HepG2 (cell line): ENCODE measurements at regions not wholly inside any gene's neighbourhood (a gene's known extent, or its start where the extent isn't known, plus 50 kb on each side); places are given as distances from the start of the nearest gene placed in this dataset.

Experiments
- ATAC-seq: fragments of 200-7000 bp; cut with Tn5 transposase; 3 replicates; pipeline ENCODE4 v1.9.1; 2020; ENCODE audit warnings: mild to moderate bottlenecking, moderate library complexity
- BruUV-seq: library from RNA; stranded (reverse); fragments of 400-500 nt; replicated peaks from 2 replicates; lab custom pipeline; 2021; lab: Mats Ljungman, UMichigan
- CTCF ChIA-PET: fragments of 300-600 bp; formaldehyde crosslinking; extraction: SDS; loops from one replicate; lab custom pipeline; 2021; ENCODE audit warnings: low total read pairs, inconsistent platforms, low intra/inter-chr PET ratio; lab: Yijun Ruan, JAX
- POLR2A ChIA-PET: fragments of 350-600 bp; sonication (Branson Sonifier 250); formaldehyde crosslinking; loops from one replicate; lab custom pipeline; 2020; ENCODE audit warnings: antibody characterized with exemption, inconsistent platforms; lab: Yijun Ruan, JAX
- DNase-seq: peaks from one replicate; pipeline ENCODE4 v3.0.0-alpha.2; 2015; ENCODE audit warnings: low spot score
- FAIRE-seq: peaks from 3 replicates; lab custom pipeline; 2011; peaks lifted over from hg19 to GRCh38; lab: Jason Lieb, UNC
- H2AFZ ChIP-seq: one replicate; pipeline ENCODE4 v1.6.1; 2011; ENCODE audit warnings: low read length, inconsistent platforms
- H3K27ac ChIP-seq: fragments of 300-600 bp; 3 replicates; pipeline ENCODE4 v1.8.0; 2011; ENCODE audit warnings: mixed run types, mild to moderate bottlenecking, mixed read lengths, low read length, inconsistent platforms; ENCODE audit not compliant: insufficient read depth; ENCODE audit errors: extremely low read length
- H3K27me3 ChIP-seq, 2 experiments: fragments of 200-600 bp in 1 of 2; 2 replicates in 1 of 2; 3 replicates in 1 of 2; pipeline versions ENCODE4 v1.6.0 to v1.8.0; 2011; ENCODE audit warnings: low read length in 2 of 2, mild to moderate bottlenecking in 2 of 2, moderate library complexity in 2 of 2, inconsistent platforms in 1 of 2; ENCODE audit not compliant: insufficient read depth in 2 of 2, control insufficient read depth in 1 of 2
- H3K36me3 ChIP-seq, 2 experiments: fragments of 200-600 bp in 1 of 2; replicated peaks in 1 of 2; 2 replicates in 1 of 2; 3 replicates in 1 of 2; pipeline versions ENCODE4 v1.5.1 to v1.8.0; 2011; ENCODE audit warnings: low read length in 2 of 2, inconsistent platforms in 1 of 2; ENCODE audit not compliant: insufficient read depth in 2 of 2, control insufficient read depth in 1 of 2
- H3K4me1 ChIP-seq: 2 replicates; pipeline ENCODE4 v1.5.1; 2012; ENCODE audit warnings: low read length, inconsistent platforms; ENCODE audit not compliant: insufficient read depth
- H3K4me2 ChIP-seq: 2 replicates; pipeline ENCODE4 v1.6.0; 2011; ENCODE audit warnings: low read depth, low read length, inconsistent platforms
- H3K4me3 ChIP-seq, 3 experiments: fragments of 200-600 bp in 1 of 3; sonication (generic), shearing (Covaris generic) in 1 of 3; replicated peaks in 1 of 3; 2 replicates each; pipeline ENCODE4 v1.5.1; 2011 to 2016; ENCODE audit warnings: low read length in 3 of 3, inconsistent platforms in 2 of 3, low read depth in 2 of 3, mild to moderate bottlenecking in 2 of 3, control low read depth in 1 of 3, mixed read lengths in 1 of 3; ENCODE audit not compliant: insufficient read depth in 1 of 3
- H3K79me2 ChIP-seq: one replicate; pipeline ENCODE4 v1.6.1; 2011; ENCODE audit warnings: low read length, inconsistent platforms; ENCODE audit not compliant: insufficient read depth
- H3K9ac ChIP-seq: 2 replicates; pipeline ENCODE4 v1.6.0; 2011; ENCODE audit warnings: mild to moderate bottlenecking, low read depth, low read length, inconsistent platforms; ENCODE audit not compliant: insufficient read depth
- H3K9me3 ChIP-seq: 2 replicates; pipeline ENCODE4 v1.5.1; 2012; ENCODE audit warnings: mild to moderate bottlenecking, low read length
- H4K20me1 ChIP-seq: 2 replicates; pipeline ENCODE4 v1.6.0; 2011; ENCODE audit warnings: inconsistent platforms, mild to moderate bottlenecking, low read length, moderate library complexity; ENCODE audit not compliant: insufficient read depth
- NFAT5 ChIP-seq: sonication (generic); formaldehyde crosslinking; IDR thresholded peaks from 2 replicates; pipeline ENCODE4 v1.4.0; 2020; ENCODE audit warnings: missing genetic modification reagents
- ZNF326 ChIP-seq: sonication (generic); formaldehyde crosslinking; IDR thresholded peaks from 2 replicates; pipeline ENCODE4 v1.4.0; 2020; ENCODE audit warnings: missing genetic modification reagents, borderline replicate concordance
- ZNF354B ChIP-seq: sonication (generic); formaldehyde crosslinking; IDR thresholded peaks from 2 replicates; pipeline ENCODE4 v1.8.0; 2022; ENCODE audit warnings: mild to moderate bottlenecking, missing genetic modification reagents
- ZNF615 ChIP-seq: sonication (generic); formaldehyde crosslinking; IDR thresholded peaks from 2 replicates; pipeline ENCODE4 v1.5.0; 2020; ENCODE audit warnings: mild to moderate bottlenecking, missing genetic modification reagents, borderline replicate concordance
- WGBS: methylation state at CpG from one replicate; pipeline ENCODE4 v1.1.6; 2017; ENCODE audit warnings: low lambda C conversion rate; 5-methylcytosine and 5-hydroxymethylcytosine counted together
- in situ Hi-C: cut with HindIII; loops from 2 replicates; pipeline ENCODE4 v1.10.0; 2017; ENCODE audit warnings: low pct_unique_long_range_greater_than_20kb; ENCODE audit not compliant: extremely low pct_ligation_motif_present
- intact Hi-C: fragments of 100-400 bp; cut with micrococcal nuclease; formaldehyde crosslinking; loops from one replicate; pipeline ENCODE4 v1.10.0; 2022; ENCODE audit not compliant: unreplicated experiment

GRCh38 chr3:72142028-72142427 lies 357.1 kb upstream of the PROK2 start:
- ChIA-PET POLR2A (interaction anchor here (2.6 kb wide), 1 partner anchor 10 kb away, joined by 12 read pairs; no protein-coding TSS in a partner anchor), CTCF (no interaction called here)
- no peaks in the 10 kb centered on the region for H3K9me3 ChIP-seq
- peaks cover 0 to 3% of the 10 kb centered on the region in 2 experiments; a peak in 1 of 5 replicates for H3K27me3 ChIP-seq
- no peak for FAIRE-seq
- in situ Hi-C loops (no loop called here), intact Hi-C loops (no loop called here)
- no peak for DNase-seq
- 67% methylated on average over 1 of the region's 1 CpG for WGBS
- H3K4me1 ChIP-seq, result peaks cover 49% of the 10 kb centered on the region
- ATAC-seq, result no peak
- BruUV-seq, result no TSS peak
- no peak overlapping the region for H2AFZ ChIP-seq
- TF ChIP-seq ZNF326 (no peak), ZNF354B (CRISPR knock-in tag) (no peak), NFAT5 (CRISPR knock-in tag) (no peak), ZNF615 (CRISPR knock-in tag) (no peak)
- H3K9ac ChIP-seq, result no peak overlapping the region
- no peak overlapping the region for H3K27ac ChIP-seq
- no peaks in the 10 kb centered on the region for H3K36me3 ChIP-seq
- no peak overlapping the region for H3K4me3 ChIP-seq
- no peak overlapping the region for H3K4me2 ChIP-seq
- H4K20me1 ChIP-seq, result no peaks in the 10 kb centered on the region
- no peaks in the 10 kb centered on the region for H3K79me2 ChIP-seq
